Nephron (organoid): ENCODE measurements at regions not wholly inside any gene's neighbourhood (a gene's known extent, or its start where the extent isn't known, plus 50 kb on each side); places are given as distances from the start of the nearest gene placed in this dataset.
"Not testable (repeated sequence)": the region's sequence is repeated elsewhere in the genome, so short reads cannot be mapped to it uniquely, and the experiment has no call there.

ENCODE experiments used
- H3K27ac Mint-ChIP-seq, 3 experiments: 2 replicates each; pipeline ENCODE4 v1.8.0; 2020; ENCODE audit warnings: mixed read lengths in 3 of 3, mild to moderate bottlenecking in 2 of 3, moderate library complexity in 1 of 3
- H3K27me3 Mint-ChIP-seq: 2 replicates; pipeline ENCODE4 v1.8.0; 2021; ENCODE audit warnings: low read depth, mild to moderate bottlenecking, moderate library complexity, mixed read lengths
- H3K36me3 Mint-ChIP-seq: 2 replicates; pipeline ENCODE4 v1.8.0; 2020; ENCODE audit warnings: low read depth, mixed read lengths
- H3K4me1 Mint-ChIP-seq: 2 replicates; pipeline ENCODE4 v1.8.0; 2020; ENCODE audit warnings: mixed read lengths
- H3K4me3 Mint-ChIP-seq, 3 experiments: 2 replicates each; pipeline ENCODE4 v1.8.0; 2020; ENCODE audit warnings: mild to moderate bottlenecking in 3 of 3, mixed read lengths in 3 of 3, moderate library complexity in 2 of 3
- H3K9me3 Mint-ChIP-seq: 2 replicates; pipeline ENCODE4 v1.8.0; 2020; ENCODE audit warnings: mixed read lengths
- TF ChIP-seq, protein P1 (sequence below), 3 experiments: fragments of 200-600 bp; sonication (generic); IDR thresholded peaks; one replicate each; pipeline ENCODE4 v1.5.0; 2021; ENCODE audit warnings: antibody characterized with exemption in 3 of 3; ENCODE audit not compliant: unreplicated experiment in 3 of 3

DNA sequence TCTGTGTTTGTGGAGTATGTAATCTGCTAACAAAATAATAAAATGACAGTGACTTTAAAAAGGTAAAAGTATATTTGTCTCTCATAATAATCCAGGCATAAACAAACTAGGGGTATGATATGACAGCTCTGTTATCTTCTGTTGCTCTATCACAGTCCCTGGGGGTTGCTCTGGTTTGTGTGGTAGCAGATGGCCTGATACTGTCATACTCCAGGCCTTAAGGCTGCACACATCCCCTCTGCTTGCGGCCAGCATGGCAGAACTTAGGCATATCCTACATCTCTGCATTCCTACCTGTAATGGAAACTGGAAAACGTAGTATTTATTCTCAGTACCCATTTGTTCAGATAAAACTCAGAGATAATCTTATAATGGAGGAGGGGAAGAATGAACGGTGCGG, 117.9 kb upstream of the HAND2 start:
- peaks cover 4% of the 10 kb centered on the region for H3K27me3 Mint-ChIP-seq
- H3K36me3 Mint-ChIP-seq: no peaks in the 10 kb centered on the region
- H3K4me3 Mint-ChIP-seq: no peak overlapping the region

DNA sequence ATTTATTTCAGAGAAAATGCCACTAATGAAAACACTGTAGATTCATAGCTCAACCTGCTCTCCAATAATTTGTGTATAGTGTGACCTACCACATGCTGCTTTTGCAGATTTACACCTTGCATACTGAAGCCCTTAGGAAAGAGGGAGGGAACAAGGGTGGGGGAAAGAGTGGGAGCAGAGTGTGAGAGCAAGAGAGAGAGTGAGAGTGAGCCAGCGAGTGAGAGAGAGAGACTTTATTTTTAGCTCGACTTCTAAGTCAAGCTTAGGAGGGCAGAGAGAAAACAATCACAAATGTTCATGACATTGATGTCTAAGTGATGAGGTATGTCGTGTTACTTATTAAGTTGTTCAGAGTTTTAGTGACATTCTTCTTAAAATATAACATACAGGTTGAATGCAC, 112.5 kb upstream of the HAND2 start:
- H3K9me3 Mint-ChIP-seq: peaks cover 7% of the 10 kb centered on the region
- no peak overlapping the region for H3K4me3 Mint-ChIP-seq
- no peaks in the 10 kb centered on the region for H3K36me3 Mint-ChIP-seq
- H3K27ac Mint-ChIP-seq: no peak overlapping the region
- TF ChIP-seq, protein P1, sequence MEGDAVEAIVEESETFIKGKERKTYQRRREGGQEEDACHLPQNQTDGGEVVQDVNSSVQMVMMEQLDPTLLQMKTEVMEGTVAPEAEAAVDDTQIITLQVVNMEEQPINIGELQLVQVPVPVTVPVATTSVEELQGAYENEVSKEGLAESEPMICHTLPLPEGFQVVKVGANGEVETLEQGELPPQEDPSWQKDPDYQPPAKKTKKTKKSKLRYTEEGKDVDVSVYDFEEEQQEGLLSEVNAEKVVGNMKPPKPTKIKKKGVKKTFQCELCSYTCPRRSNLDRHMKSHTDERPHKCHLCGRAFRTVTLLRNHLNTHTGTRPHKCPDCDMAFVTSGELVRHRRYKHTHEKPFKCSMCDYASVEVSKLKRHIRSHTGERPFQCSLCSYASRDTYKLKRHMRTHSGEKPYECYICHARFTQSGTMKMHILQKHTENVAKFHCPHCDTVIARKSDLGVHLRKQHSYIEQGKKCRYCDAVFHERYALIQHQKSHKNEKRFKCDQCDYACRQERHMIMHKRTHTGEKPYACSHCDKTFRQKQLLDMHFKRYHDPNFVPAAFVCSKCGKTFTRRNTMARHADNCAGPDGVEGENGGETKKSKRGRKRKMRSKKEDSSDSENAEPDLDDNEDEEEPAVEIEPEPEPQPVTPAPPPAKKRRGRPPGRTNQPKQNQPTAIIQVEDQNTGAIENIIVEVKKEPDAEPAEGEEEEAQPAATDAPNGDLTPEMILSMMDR (IDR thresholded peaks at IDR 0.05; ENCODE audit: unreplicated experiment in 3 of 3): no peak
- H3K27me3 Mint-ChIP-seq: peaks cover 4% of the 10 kb centered on the region
- H3K4me1 Mint-ChIP-seq: no peaks in the 10 kb centered on the region

More for the DNA sequence above, 117.9 kb upstream of the HAND2 start:
- no peaks in the 10 kb centered on the region for H3K9me3 Mint-ChIP-seq
- TF ChIP-seq, protein P1 (IDR thresholded peaks at IDR 0.05; ENCODE audit: unreplicated experiment in 3 of 3): no peak
- H3K4me1 Mint-ChIP-seq: no peaks in the 10 kb centered on the region
- H3K27ac Mint-ChIP-seq: no peak overlapping the region

DNA sequence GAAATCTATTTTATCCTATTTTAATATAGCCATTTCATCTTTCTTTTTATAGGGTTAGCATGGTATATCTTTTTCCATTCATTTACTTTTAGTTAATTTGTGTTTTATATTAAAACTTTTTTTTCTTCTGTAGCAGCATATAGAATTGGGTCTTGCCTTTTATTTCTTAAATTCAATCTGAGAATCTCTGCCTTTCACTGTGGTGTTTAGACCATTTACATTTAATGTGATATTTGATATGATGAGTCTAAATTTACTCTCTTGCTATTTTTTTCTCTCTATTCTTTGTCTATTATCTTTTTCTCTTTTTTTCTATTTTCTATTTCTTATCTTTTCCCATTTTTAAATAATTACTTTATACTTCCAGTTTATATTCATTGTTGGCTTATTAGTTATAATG, 105.4 kb upstream of the HAND2 start:
- no peaks in the 10 kb centered on the region for H3K4me1 Mint-ChIP-seq
- H3K27me3 Mint-ChIP-seq: no peaks in the 10 kb centered on the region
- no peak overlapping the region for H3K4me3 Mint-ChIP-seq
- no peaks in the 10 kb centered on the region for H3K36me3 Mint-ChIP-seq
- H3K27ac Mint-ChIP-seq: no peak overlapping the region
- TF ChIP-seq, protein P1 (IDR thresholded peaks at IDR 0.05; ENCODE audit: unreplicated experiment in 3 of 3): no peak
- peaks cover 29% of the 10 kb centered on the region for H3K9me3 Mint-ChIP-seq

DNA sequence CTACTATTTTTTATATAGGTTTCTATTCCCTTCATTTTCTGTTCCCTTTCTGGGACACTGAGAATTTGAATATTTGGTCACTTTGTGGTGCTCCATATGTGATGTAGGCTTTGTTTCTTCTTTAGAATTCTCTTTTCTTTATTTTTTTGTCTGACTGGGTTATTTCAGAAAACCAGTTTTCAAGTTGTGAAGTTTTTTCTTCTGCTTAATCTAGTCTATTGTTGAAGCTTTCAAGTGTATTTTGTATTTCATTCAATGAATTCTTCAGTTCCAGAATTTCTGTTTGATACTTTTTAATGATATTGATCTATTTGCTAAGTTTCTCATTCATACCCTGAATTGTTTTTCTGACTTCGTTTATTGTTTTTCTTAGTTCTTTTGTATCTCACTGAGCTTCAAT, 96.2 kb upstream of the HAND2 start:
- H3K9me3 Mint-ChIP-seq: peaks cover 42% of the 10 kb centered on the region
- H3K27ac Mint-ChIP-seq: no peak overlapping the region
- H3K36me3 Mint-ChIP-seq: peaks cover 7% of the 10 kb centered on the region
- no peaks in the 10 kb centered on the region for H3K4me1 Mint-ChIP-seq
- H3K4me3 Mint-ChIP-seq: no peak overlapping the region
- peaks cover 5% of the 10 kb centered on the region for H3K27me3 Mint-ChIP-seq
- TF ChIP-seq, protein P1 (IDR thresholded peaks at IDR 0.05; ENCODE audit: unreplicated experiment in 3 of 3): no peak

DNA sequence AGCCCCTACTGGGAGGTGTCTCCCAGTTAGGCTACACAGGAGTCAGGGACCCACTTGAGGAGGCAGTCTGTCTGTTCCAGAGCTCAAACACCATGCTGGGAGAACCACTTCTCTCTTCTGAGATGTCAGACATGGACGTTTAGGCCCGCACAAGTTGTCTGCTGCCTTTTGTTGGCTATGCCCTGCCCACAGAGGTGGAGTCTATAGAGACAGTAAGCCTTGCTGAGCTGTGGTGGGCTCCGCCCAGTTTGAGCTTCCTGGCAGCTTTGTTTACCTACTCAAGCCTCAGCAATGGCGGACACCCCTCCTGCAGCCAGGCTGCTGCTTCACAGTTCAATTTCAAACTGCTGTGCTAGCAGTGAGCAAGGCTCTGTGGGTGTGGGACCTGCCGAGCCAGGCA, 88.6 kb upstream of the HAND2 start:
- not testable (repeated sequence) for H3K4me3 Mint-ChIP-seq, H3K27ac Mint-ChIP-seq, H3K27me3 Mint-ChIP-seq, H3K36me3 Mint-ChIP-seq, H3K4me1 Mint-ChIP-seq
- H3K9me3 Mint-ChIP-seq: peaks cover 38% of the 10 kb centered on the region

DNA sequence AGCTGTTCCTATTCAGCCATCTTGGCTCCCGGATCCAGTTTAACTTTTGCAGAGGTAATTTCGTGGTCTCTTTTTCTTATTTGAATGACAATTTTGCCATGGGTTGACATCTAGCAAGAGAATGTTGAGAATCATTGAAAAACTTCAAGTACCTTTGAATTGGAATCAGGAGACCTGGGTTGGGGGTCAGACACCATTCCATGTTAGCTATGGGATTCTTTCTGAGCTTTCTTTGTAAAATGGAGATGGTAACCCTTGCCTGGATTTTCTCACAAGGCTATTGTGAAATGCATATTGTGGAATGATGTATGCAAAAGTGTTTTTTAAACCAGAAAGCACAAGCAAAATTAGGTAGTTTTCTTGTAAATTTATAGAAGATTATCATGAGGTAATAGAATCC, 79.1 kb upstream of the HAND2 start:
- Mint-ChIP-seq H3K36me3 (peaks cover 4% of the 10 kb centered on the region), H3K4me3 (peak overlapping the region in 2 of 3 experiments; percentile 68 to 69), H3K9me3 (peaks cover 13% of the 10 kb centered on the region), H3K27ac (no peak overlapping the region), H3K27me3 (no peaks in the 10 kb centered on the region), H3K4me1 (no peaks in the 10 kb centered on the region)
- TF ChIP-seq, protein P1 (IDR thresholded peaks at IDR 0.05; ENCODE audit: unreplicated experiment in 3 of 3): no peak

DNA sequence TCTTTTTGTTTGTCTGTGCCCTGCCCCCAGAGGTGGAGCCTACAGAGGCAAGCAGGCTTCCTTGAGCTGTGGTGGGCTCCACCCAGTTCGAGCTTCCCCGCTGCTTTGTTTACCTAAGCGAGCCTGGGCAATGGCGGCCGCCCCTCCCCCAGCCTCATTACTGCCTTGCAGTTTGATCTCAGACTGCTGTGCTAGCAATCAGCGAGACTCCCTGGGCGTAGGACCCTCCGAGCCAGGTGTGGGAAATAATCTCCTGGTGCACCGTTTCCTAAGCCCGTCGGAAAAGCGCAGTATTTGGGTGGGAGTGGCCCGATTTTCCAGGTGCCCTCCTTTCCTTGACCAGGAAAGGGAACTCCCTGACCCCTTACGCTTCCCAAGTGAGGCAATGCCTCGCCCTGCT, 78.6 kb upstream of the HAND2 start:
- not testable (repeated sequence) for H3K4me1 Mint-ChIP-seq, H3K36me3 Mint-ChIP-seq, H3K27me3 Mint-ChIP-seq, H3K27ac Mint-ChIP-seq
- Mint-ChIP-seq H3K4me3 (peak overlapping the region; percentile 63 to 69 (median 68)), H3K9me3 (peaks cover 13% of the 10 kb centered on the region)
